ENCODE measurements at regions not wholly inside any gene's neighbourhood (a gene's known extent, or its start where the extent isn't known, plus 50 kb on each side); places are given as distances from the start of the nearest gene placed in this dataset.

GRCh38 chr9:13022756-13023155 is 247.9 kb downstream of the LURAP1L start:
- DNase-seq (ENCODE audit: low read depth), result no peak
- no peak for TF ChIP-seq CTCF (IDR thresholded peaks at IDR 0.05; ENCODE audit: insufficient read depth, low read depth, low read length, missing control alignments)

GRCh38 chr9:13023498-13023897 is 248.7 kb downstream of the LURAP1L start:
- TF ChIP-seq CTCF (IDR thresholded peaks at IDR 0.05; ENCODE audit: insufficient read depth, low read depth, low read length, missing control alignments), result no peak
- no peak overlapping the region for H3K4me3 ChIP-seq (ENCODE audit: low read depth, low read length)
- DNase-seq (ENCODE audit: low read depth), result no peak

More at GRCh38 chr9:13022756-13023155, 247.9 kb downstream of the LURAP1L start:
- H3K4me3 ChIP-seq (ENCODE audit: low read depth, low read length), result no peak overlapping the region

GRCh38 chr9:13026956-13027355 is 252.1 kb downstream of the LURAP1L start:
- no peak overlapping the region for H3K4me3 ChIP-seq (ENCODE audit: low read depth, low read length)
- DNase-seq (ENCODE audit: low read depth), result no peak
- TF ChIP-seq CTCF (IDR thresholded peaks at IDR 0.05; ENCODE audit: insufficient read depth, low read depth, low read length, missing control alignments), result no peak

- DNase-seq (ENCODE audit: low read depth), result no peak
- H3K4me3 ChIP-seq (ENCODE audit: low read depth, low read length), result no peak overlapping the region
- TF ChIP-seq CTCF (IDR thresholded peaks at IDR 0.05; ENCODE audit: insufficient read depth, low read depth, low read length, missing control alignments), result no peak
These were observed 251.6 kb downstream of the MPDZ start for GRCh38 chr9:13027879-13028278.

- H3K4me3 ChIP-seq (ENCODE audit: low read depth, low read length), result no peak overlapping the region
- DNase-seq (ENCODE audit: low read depth), result no peak
- TF ChIP-seq CTCF (IDR thresholded peaks at IDR 0.05; ENCODE audit: insufficient read depth, low read depth, low read length, missing control alignments), result no peak
These were observed 246.9 kb downstream of the MPDZ start for GRCh38 chr9:13032585-13032984.

- no peak overlapping the region for H3K4me3 ChIP-seq (ENCODE audit: low read depth, low read length)
- peak; percentile 54 for TF ChIP-seq CTCF (IDR thresholded peaks at IDR 0.05; ENCODE audit: insufficient read depth, low read depth, low read length, missing control alignments)
- DNase-seq (ENCODE audit: low read depth), result peak; percentile 40
These were observed 245.4 kb downstream of the MPDZ start for GRCh38 chr9:13033959-13034693.

- no peak for TF ChIP-seq CTCF (IDR thresholded peaks at IDR 0.05; ENCODE audit: insufficient read depth, low read depth, low read length, missing control alignments)
- no peak overlapping the region for H3K4me3 ChIP-seq (ENCODE audit: low read depth, low read length)
- no peak for DNase-seq (ENCODE audit: low read depth)
These were observed 244.8 kb downstream of the MPDZ start for GRCh38 chr9:13034694-13035002.

Data from GM12865 (cell line).